CD8-positive, alpha-beta memory T cell (primary cell): ENCODE measurements at regions not wholly inside any gene's neighbourhood (a gene's known extent, or its start where the extent isn't known, plus 50 kb on each side); places are given as distances from the start of the nearest gene placed in this dataset.
"Not testable (repeated sequence)": the region's sequence is repeated elsewhere in the genome, so short reads cannot be mapped to it uniquely, and the experiment has no call there.

Experiments used
- CTCF ChIA-PET: fragments of 350-600 bp; sonication (Branson Sonifier 250); formaldehyde crosslinking; loops from one replicate; lab custom pipeline; 2021; ENCODE audit warnings: antibody characterized with exemption; lab: Charles Lee
- POLR2A ChIA-PET: fragments of 350-600 bp; sonication (Branson Sonifier 250); formaldehyde crosslinking; loops from one replicate; lab custom pipeline; 2021; ENCODE audit warnings: antibody characterized with exemption; lab: Charles Lee
- DNase-seq, 5 donors: peaks; one replicate each; pipeline versions ENCODE4 v3.0.0 to v3.0.0-alpha.2; 2020 to 2022; ENCODE audit warnings: mixed read lengths in 1 of 5
- H3K27ac ChIP-seq: one replicate; pipeline ENCODE4 v1.7.0; 2013; ENCODE audit warnings: low read depth, mild to moderate bottlenecking, low read length, moderate library complexity
- H3K27me3 ChIP-seq: 2 replicates; pipeline ENCODE4 v1.7.0; 2013; ENCODE audit warnings: low read length, mild to moderate bottlenecking; ENCODE audit not compliant: insufficient read depth, poor library complexity, severe bottlenecking
- H3K36me3 ChIP-seq: 2 replicates; pipeline ENCODE4 v1.7.0; 2013; ENCODE audit warnings: mild to moderate bottlenecking, low read length, moderate library complexity; ENCODE audit not compliant: insufficient read depth
- H3K4me1 ChIP-seq: 2 replicates; pipeline ENCODE4 v1.7.0; 2013; ENCODE audit warnings: mild to moderate bottlenecking, low read length, moderate library complexity; ENCODE audit not compliant: insufficient read depth
- H3K4me3 ChIP-seq: 2 replicates; pipeline ENCODE4 v1.7.0; 2013; ENCODE audit warnings: mild to moderate bottlenecking, low read length
- H3K9me3 ChIP-seq: 2 replicates; pipeline ENCODE4 v1.7.0; 2013; ENCODE audit warnings: mild to moderate bottlenecking, low read length
- H3K27ac Mint-ChIP-seq, 8 donors: one replicate each; pipeline ENCODE4 v1.8.0; 2020 to 2021; ENCODE audit warnings: mixed read lengths in 8 of 8, mild to moderate bottlenecking in 6 of 8, inconsistent platforms in 3 of 8, moderate library complexity in 3 of 8
- H3K27me3 Mint-ChIP-seq, 2 donors: one replicate each; pipeline ENCODE4 v1.8.0; 2020 to 2021; ENCODE audit warnings: mixed read lengths in 2 of 2, mild to moderate bottlenecking in 1 of 2, moderate library complexity in 1 of 2
- H3K36me3 Mint-ChIP-seq, 3 donors: one replicate each; pipeline ENCODE4 v1.8.0; 2020 to 2021; ENCODE audit warnings: mixed read lengths in 3 of 3, inconsistent platforms in 1 of 3, mild to moderate bottlenecking in 1 of 3
- H3K4me1 Mint-ChIP-seq, 3 donors: one replicate each; pipeline ENCODE4 v1.8.0; 2020 to 2021; ENCODE audit warnings: mixed read lengths in 3 of 3, inconsistent platforms in 1 of 3, mild to moderate bottlenecking in 1 of 3
- H3K4me3 Mint-ChIP-seq, 7 donors: one replicate each; pipeline ENCODE4 v1.8.0; 2020 to 2021; ENCODE audit warnings: mixed read lengths in 7 of 7, mild to moderate bottlenecking in 6 of 7, moderate library complexity in 4 of 7, inconsistent platforms in 2 of 7
- H3K9me3 Mint-ChIP-seq, 5 donors: one replicate each; pipeline ENCODE4 v1.8.0; 2020 to 2022; ENCODE audit warnings: mixed read lengths in 5 of 5, mild to moderate bottlenecking in 3 of 5, moderate library complexity in 2 of 5, inconsistent platforms in 1 of 5

DNA sequence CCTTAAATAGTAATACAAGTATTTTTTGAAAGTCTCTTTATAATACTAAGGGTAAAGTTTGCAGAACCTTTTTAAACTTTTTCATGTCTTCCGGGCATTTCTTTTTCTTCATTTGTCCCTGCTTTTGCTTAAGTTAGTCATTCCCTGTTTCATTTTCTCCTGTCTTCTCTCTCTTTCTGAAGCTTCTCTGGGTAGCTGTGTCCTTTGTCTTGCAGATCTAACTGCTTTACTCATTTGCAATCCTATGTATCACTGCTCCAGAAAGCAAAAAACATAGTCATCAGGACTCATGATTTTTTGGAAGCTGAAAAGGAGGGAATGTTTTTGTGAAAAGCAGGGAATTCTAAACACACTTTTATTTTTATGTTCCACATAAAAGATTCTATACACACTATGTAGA is 301.7 kb downstream of the MRPS30 start:
- no peaks in the 10 kb centered on the region for H3K27me3 Mint-ChIP-seq
- DNase-seq, result no peak
- no peaks in the 10 kb centered on the region for H3K9me3 ChIP-seq
- H3K4me1 ChIP-seq, result no peaks in the 10 kb centered on the region
- no peak overlapping the region for H3K4me3 Mint-ChIP-seq
- ChIA-PET CTCF (no interaction called here), POLR2A (no interaction called here)
- H3K36me3 Mint-ChIP-seq, result no peaks in the 10 kb centered on the region
- H3K27ac Mint-ChIP-seq, result no peak overlapping the region
- peaks cover 0 to 13% (median 7%) of the 10 kb centered on the region in 5 donors for H3K9me3 Mint-ChIP-seq
- no peak overlapping the region for H3K27ac ChIP-seq
- H3K27me3 ChIP-seq, result no peaks in the 10 kb centered on the region
- H3K36me3 ChIP-seq, result no peaks in the 10 kb centered on the region
- no peaks in the 10 kb centered on the region for H3K4me1 Mint-ChIP-seq
- H3K4me3 ChIP-seq, result no peak overlapping the region

DNA sequence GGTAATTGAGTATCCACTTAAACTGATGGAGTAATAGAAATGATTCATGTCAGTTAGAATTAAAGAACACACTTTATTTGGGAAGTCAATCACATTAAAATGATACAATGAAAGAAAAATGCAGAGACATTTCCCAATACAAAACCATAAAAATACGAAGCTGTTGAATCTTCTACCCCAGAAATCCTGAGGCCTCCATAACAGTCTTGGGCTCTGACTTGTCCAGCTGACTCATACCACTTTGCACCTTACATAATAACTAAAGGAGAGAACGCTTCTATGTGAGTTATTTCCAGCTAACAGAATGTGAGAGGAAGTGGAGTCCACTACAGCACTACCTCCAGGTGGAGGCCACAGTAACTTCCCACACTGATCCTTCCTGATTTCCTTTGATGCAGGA is 305.0 kb downstream of the MRPS30 start:
- ChIA-PET CTCF (no interaction called here), POLR2A (no interaction called here)
- DNase-seq, result no peak
- Mint-ChIP-seq H3K36me3 (no peaks in the 10 kb centered on the region), H3K27ac (no peak overlapping the region), H3K4me1 (no peaks in the 10 kb centered on the region), H3K4me3 (no peak overlapping the region), H3K9me3 (peaks cover 5 to 12% (median 6%) of the 10 kb centered on the region in 5 donors), H3K27me3 (no peaks in the 10 kb centered on the region)
- Histone ChIP-seq H3K4me3 (no peak overlapping the region), H3K4me1 (no peaks in the 10 kb centered on the region), H3K36me3 (no peaks in the 10 kb centered on the region), H3K27me3 (no peaks in the 10 kb centered on the region), H3K27ac (no peak overlapping the region), H3K9me3 (no peaks in the 10 kb centered on the region)

DNA sequence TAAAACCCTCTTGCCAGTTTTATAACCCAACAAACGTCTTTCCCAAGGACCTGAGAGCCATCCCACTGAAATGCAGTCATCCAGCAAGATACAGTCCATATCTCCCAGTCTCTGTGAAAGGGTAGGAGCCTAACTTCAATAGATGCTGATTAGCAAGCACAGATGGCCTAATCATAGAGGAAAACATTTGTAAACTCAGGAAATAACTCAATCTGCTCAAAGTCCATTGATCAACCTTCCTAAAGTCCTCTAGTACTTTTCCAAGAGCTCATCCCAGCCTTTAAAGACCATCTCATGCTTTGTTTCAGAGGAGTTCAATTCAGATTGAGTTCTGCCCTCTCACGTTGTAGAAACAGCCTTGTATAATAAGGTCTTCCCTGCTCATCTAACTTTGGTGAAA is 324.2 kb downstream of the MRPS30 start:
- POLR2A ChIA-PET, result no interaction called here
- H3K27me3 ChIP-seq, result no peaks in the 10 kb centered on the region
- H3K4me1 Mint-ChIP-seq, result no peaks in the 10 kb centered on the region

DNA sequence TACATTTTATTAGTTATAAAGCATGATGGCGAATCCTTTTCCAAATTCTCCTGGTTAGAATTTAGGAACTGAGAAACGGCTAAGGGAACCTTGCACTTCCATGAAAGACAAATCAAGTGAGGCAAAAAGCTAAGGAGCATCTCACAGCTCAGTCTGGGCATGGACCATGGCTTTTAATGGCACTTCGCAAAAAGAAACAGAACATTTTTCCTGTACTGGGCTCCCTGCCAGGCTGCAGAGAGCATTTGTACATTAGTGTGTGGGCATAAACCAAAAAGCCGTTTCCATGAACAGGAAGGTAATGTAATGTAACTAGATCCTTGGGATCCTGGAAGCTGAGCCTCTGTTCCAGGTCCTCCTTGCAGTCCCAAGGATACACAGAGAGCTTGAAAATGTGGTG is 354.2 kb downstream of the MRPS30 start:
- no peak overlapping the region for H3K27ac ChIP-seq
- Mint-ChIP-seq H3K4me1 (no peaks in the 10 kb centered on the region), H3K9me3 (peaks cover 5 to 18% (median 6%) of the 10 kb centered on the region in 5 donors), H3K4me3 (no peak overlapping the region), H3K27ac (no peak overlapping the region), H3K36me3 (no peaks in the 10 kb centered on the region), H3K27me3 (no peaks in the 10 kb centered on the region)
- no peaks in the 10 kb centered on the region for H3K36me3 ChIP-seq
- no peaks in the 10 kb centered on the region for H3K9me3 ChIP-seq
- no peaks in the 10 kb centered on the region for H3K4me1 ChIP-seq
- no peak for DNase-seq
- H3K4me3 ChIP-seq, result no peak overlapping the region
- no peaks in the 10 kb centered on the region for H3K27me3 ChIP-seq
- CTCF ChIA-PET, result no interaction called here
- POLR2A ChIA-PET, result no interaction called here

More for the DNA sequence above, 324.2 kb downstream of the MRPS30 start:
- H3K27ac Mint-ChIP-seq, result no peak overlapping the region
- no peak overlapping the region for H3K4me3 ChIP-seq
- H3K36me3 ChIP-seq, result no peaks in the 10 kb centered on the region
- H3K9me3 ChIP-seq, result no peaks in the 10 kb centered on the region
- no peaks in the 10 kb centered on the region for H3K4me1 ChIP-seq
- CTCF ChIA-PET, result no interaction called here
- H3K36me3 Mint-ChIP-seq, result no peaks in the 10 kb centered on the region
- no peaks in the 10 kb centered on the region for H3K27me3 Mint-ChIP-seq
- peaks cover 6 to 24% (median 8%) of the 10 kb centered on the region in 5 donors for H3K9me3 Mint-ChIP-seq
- DNase-seq, result no peak
- H3K4me3 Mint-ChIP-seq, result no peak overlapping the region
- H3K27ac ChIP-seq, result no peak overlapping the region

DNA sequence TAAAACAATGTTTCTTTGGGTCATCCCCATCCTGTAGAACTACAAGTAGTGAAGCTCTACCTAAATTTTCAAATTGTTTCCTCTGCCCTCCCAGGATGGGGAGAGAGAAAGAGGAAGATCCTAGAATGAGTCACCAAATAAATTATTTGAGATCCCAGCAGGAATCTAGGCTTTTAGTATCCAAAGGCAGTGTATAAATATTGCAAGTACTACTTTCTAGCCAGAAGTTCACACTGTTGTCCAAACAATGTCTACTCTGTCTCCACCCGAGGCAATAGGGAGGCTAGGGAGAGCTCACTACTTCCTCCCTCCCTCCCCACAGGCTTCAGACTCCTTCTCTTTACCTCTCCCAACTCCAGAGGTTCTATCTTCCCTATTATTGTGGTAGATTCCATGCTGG is 362.8 kb downstream of the MRPS30 start:
- Histone ChIP-seq H3K9me3 (no peaks in the 10 kb centered on the region), H3K27ac (no peak overlapping the region), H3K36me3 (no peaks in the 10 kb centered on the region), H3K4me3 (no peak overlapping the region), H3K27me3 (no peaks in the 10 kb centered on the region), H3K4me1 (no peaks in the 10 kb centered on the region)
- H3K27me3 Mint-ChIP-seq, result no peaks in the 10 kb centered on the region
- POLR2A ChIA-PET, result no interaction called here
- H3K4me1 Mint-ChIP-seq, result no peaks in the 10 kb centered on the region
- H3K27ac Mint-ChIP-seq, result no peak overlapping the region
- H3K9me3 Mint-ChIP-seq, result peaks cover 0 to 18% (median 4%) of the 10 kb centered on the region in 5 donors
- DNase-seq, result no peak
- CTCF ChIA-PET, result no interaction called here
- H3K36me3 Mint-ChIP-seq, result no peaks in the 10 kb centered on the region
- no peak overlapping the region for H3K4me3 Mint-ChIP-seq

DNA sequence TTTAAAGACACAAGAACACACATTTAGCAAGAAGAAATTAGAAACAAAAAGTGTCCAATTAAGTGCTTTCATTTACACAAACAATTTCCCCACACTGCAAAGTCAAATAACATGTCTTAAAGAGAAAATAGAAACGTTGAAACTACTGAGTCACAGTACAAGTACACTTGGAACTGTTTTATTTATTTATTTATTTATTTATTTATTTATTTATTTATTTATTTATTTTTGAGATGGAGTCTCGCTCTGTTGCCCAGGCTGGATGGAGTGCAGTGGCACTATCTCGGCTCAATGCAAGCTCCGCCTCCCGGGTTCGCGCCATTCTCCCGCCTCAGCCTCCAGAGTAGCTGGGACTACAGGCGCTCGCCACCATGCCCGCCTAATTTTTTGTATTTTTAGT is 363.9 kb downstream of the MRPS30 start:
- DNase-seq, H3K4me1 Mint-ChIP-seq, H3K4me3 ChIP-seq, H3K27ac ChIP-seq, H3K4me3 Mint-ChIP-seq, H3K4me1 ChIP-seq, H3K27ac Mint-ChIP-seq, H3K27me3 ChIP-seq, CTCF ChIA-PET, POLR2A ChIA-PET, H3K27me3 Mint-ChIP-seq, H3K36me3 ChIP-seq, H3K9me3 ChIP-seq, H3K36me3 Mint-ChIP-seq: not testable (repeated sequence)
- H3K9me3 Mint-ChIP-seq, result peaks cover 0 to 18% (median 4%) of the 10 kb centered on the region in 5 donors

DNA sequence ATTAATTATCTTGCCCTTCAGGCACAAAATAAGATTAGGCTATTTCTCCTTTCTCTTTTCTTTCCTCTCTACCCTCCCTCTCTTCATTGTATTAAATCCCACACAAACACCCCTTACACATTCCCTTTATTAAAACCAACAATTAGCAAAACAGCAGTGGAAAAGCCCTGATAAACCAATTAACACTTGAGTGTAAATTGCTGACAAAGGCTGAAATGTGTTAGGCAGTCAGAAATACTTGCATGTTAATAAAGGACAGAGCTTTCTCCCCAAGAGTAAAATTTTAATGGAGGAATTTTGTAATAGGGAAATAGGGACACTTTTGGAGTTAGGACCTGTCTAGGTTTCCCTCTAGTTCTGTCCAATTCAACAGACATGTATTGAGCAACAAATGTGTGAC is 370.9 kb downstream of the MRPS30 start:
- Histone ChIP-seq H3K36me3 (no peaks in the 10 kb centered on the region), H3K4me1 (no peaks in the 10 kb centered on the region), H3K27me3 (no peaks in the 10 kb centered on the region), H3K27ac (no peak overlapping the region), H3K4me3 (no peak overlapping the region), H3K9me3 (no peaks in the 10 kb centered on the region)
- peaks cover 3 to 37% (median 15%) of the 10 kb centered on the region in 5 donors for H3K9me3 Mint-ChIP-seq
- H3K4me1 Mint-ChIP-seq, result no peaks in the 10 kb centered on the region
- H3K36me3 Mint-ChIP-seq, result no peaks in the 10 kb centered on the region
- ChIA-PET CTCF (no interaction called here), POLR2A (no interaction called here)
- no peaks in the 10 kb centered on the region for H3K27me3 Mint-ChIP-seq
- no peak for DNase-seq
- no peak overlapping the region for H3K4me3 Mint-ChIP-seq
- H3K27ac Mint-ChIP-seq, result no peak overlapping the region

DNA sequence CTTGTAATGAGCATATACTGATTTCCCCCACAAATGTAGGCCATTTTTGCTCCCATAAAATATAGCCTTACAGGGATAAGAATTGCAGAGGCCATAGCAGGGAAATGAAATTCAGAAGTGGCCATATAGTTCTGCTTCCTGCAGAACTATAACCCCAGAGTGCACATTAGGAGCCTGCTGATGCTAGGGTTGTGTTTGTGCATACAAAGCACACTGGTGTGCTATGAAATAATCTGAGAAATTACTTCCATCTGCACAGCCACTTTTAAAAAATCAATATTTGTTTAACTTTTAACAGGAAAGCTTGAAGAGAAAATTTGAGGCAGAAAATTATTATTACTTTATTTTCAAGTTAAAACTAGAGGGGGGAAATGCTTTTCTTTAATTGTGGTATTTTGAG is 380.3 kb downstream of the MRPS30 start:
- Mint-ChIP-seq H3K36me3 (no peaks in the 10 kb centered on the region), H3K27me3 (no peaks in the 10 kb centered on the region), H3K9me3 (peaks cover 0 to 33% (median 2%) of the 10 kb centered on the region in 5 donors), H3K4me3 (no peak overlapping the region), H3K27ac (no peak overlapping the region), H3K4me1 (no peaks in the 10 kb centered on the region)
- Histone ChIP-seq H3K9me3 (no peaks in the 10 kb centered on the region), H3K4me1 (no peaks in the 10 kb centered on the region), H3K36me3 (no peaks in the 10 kb centered on the region), H3K27me3 (no peaks in the 10 kb centered on the region), H3K4me3 (no peak overlapping the region), H3K27ac (no peak overlapping the region)
- ChIA-PET CTCF (no interaction called here), POLR2A (no interaction called here)
- DNase-seq, result no peak

DNA sequence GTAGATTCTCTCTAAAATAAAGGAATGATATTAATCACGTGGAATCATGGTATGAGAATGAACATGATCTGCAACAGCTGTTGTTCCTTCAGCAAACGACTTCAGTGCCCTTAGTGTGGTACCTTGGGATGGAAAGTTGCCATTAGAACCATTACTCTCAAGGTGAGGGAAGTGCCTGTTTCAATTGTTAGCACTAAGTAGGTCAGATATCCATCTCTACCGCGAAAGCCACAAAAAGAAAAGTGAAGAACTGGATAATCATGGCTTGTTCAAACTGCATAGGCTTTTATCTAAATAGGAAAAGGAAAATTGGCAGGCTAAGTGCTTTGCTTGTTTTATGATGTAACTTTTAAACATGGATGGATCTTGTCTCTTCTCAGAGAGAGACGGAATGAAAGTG is 380.7 kb downstream of the MRPS30 start:
- Histone ChIP-seq H3K9me3 (no peaks in the 10 kb centered on the region), H3K27ac (no peak overlapping the region), H3K36me3 (no peaks in the 10 kb centered on the region), H3K4me1 (no peaks in the 10 kb centered on the region), H3K4me3 (no peak overlapping the region), H3K27me3 (no peaks in the 10 kb centered on the region)
- DNase-seq, result no peak
- ChIA-PET CTCF (no interaction called here), POLR2A (no interaction called here)
- no peaks in the 10 kb centered on the region for H3K36me3 Mint-ChIP-seq
- H3K27me3 Mint-ChIP-seq, result no peaks in the 10 kb centered on the region
- H3K4me3 Mint-ChIP-seq, result no peak overlapping the region
- no peaks in the 10 kb centered on the region for H3K4me1 Mint-ChIP-seq
- no peak overlapping the region for H3K27ac Mint-ChIP-seq
- H3K9me3 Mint-ChIP-seq, result peaks cover 0 to 33% (median 1%) of the 10 kb centered on the region in 5 donors
